NCI-H82 treated with DMSO at 0.1 percent for 48 hours (cell line): ENCODE measurements at regions not wholly inside any gene's neighbourhood (a gene's known extent, or its start where the extent isn't known, plus 50 kb on each side); places are given as distances from the start of the nearest gene placed in this dataset.

Experiments
- DNase-seq: peaks from one replicate; lab custom pipeline; 2025; ENCODE audit not compliant: unreplicated experiment; lab: John Stamatoyannopoulos, UW

GRCh38 chr4:144565527-144566195, 80.3 kb upstream of the HHIP start:
- no peak for DNase-seq

GRCh38 chr4:144572660-144573059, 73.3 kb upstream of the HHIP start:
- no peak for DNase-seq

DNA sequence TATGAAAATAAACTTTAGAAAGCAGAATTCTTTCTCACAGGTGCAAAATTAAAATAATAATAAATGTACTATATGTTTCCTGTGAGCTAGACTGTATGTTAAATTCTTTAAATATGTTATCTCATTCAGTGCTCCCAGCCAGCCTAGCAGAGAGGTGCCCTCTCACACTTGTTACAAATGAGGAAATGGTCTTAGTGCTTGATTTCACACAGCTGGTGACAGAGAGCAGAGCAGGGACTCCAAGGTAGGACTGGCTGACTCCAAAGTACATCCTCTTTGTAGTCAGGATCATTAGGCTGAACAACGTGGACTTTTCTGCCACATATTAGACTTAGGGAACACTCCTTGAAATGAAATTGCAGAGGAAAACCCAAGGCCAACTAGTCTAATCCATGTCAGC, 72.0 kb upstream of the HHIP start:
- no peak for DNase-seq

- no peak for DNase-seq
These were observed 71.4 kb upstream of the HHIP start for GRCh38 chr4:144574509-144574908.

GRCh38 chr4:144575181-144575580, 70.8 kb upstream of the HHIP start:
- peak; percentile 76 for DNase-seq

- no peak for DNase-seq
These were observed 67.3 kb upstream of the HHIP start for GRCh38 chr4:144578681-144579080.

DNA sequence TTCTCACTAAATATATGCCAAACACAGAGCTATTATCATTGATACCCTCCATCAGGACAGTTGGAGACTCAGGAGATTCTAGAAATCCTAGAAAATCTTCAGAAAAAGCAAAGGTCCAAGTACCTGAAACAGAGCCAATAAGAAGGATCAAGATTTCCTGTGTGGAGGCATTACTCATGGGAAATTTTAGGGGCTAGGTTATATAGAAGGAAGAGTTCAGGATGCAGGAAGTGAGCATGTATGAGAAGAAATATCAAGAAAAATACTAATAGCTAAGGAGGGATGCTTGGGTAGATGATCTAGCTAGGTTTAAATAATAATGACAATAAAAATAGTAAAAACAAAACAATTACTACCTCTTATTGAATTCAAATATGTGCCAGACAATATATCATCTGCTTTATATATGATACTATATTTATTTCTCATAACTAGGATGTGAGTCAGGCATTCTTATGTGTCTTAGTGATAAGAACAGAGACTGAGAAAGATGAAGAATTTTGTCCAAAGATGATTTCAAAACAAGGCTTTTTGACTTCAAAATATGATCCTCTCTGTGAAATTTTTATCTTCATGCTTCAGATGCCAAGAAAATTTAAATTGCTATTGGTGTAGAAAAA, 66.4 kb upstream of the HHIP start:
- DNase-seq = no peak

GRCh38 chr4:144580430-144580829, 65.5 kb upstream of the HHIP start:
- DNase-seq = no peak

- no peak for DNase-seq
These were observed 63.7 kb upstream of the HHIP start for GRCh38 chr4:144582105-144582850.

GRCh38 chr4:144582975-144583374, 63.0 kb upstream of the HHIP start:
- no peak for DNase-seq

DNA sequence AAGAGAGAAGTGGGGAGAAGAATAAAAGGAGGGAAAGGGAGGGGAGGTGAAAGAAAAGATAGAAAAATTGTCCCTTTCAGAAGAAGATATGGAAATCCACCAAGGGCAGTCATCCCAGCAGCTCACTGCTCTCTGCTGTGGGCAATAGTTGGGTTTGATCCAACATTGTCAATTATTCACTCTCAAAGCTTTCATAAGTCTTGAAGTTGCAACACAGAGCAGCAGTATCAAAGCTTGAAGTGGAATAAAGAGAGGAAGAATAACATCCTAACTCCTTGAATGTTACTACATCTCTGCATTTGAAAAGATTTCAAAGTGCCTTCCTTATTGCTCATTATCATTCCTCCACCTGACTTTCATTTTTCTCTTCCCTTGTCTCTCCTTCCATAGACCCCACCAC, 62.3 kb upstream of the HHIP start:
- DNase-seq = no peak

DNA sequence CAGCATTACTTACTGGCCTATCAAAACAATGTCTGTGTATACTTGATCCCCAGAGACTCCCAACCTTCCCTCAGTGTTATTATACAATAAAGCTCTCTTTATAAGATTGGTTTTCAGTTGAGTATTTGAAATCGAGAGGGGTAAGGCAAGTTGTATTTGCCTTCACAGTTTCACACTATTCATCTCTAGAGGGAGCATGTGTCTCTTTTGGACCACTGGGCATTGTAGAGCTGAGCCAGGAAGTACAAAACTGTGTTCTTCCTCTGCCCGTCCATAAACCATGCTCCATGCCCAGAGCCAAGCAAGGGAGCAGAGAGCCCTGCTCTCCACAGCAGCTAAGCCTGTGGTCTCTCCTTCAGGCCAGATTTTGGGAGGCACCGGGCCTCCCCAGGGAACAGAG, 61.5 kb upstream of the HHIP start:
- no peak for DNase-seq

DNA sequence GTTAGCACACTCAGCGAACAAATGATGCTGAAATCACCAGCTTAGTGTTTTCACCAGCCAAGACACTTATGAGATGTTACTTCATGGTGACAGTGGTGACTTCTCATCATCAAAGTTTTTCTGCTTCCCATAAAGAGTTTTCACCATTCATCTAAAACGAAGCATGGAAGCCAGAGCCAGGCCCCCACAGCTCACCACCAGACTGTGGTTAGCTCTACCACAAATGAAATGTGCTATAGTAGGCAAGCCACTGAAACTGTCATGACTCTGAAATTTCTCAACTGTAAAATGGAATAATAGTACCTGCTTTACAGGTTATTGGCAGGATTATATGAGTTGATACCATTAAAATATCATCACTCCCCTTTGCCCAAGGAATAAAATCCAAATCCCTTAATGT, 56.4 kb upstream of the HHIP start:
- no peak for DNase-seq

- no peak for DNase-seq
These were observed 55.9 kb upstream of the HHIP start for GRCh38 chr4:144590020-144590419.

- peak; percentile 75 for DNase-seq
These were observed 54.6 kb upstream of the HHIP start for GRCh38 chr4:144591401-144591800.

GRCh38 chr4:144592264-144592663, 53.7 kb upstream of the HHIP start:
- DNase-seq = no peak

GRCh38 chr4:144594471-144594986, 51.4 kb upstream of the HHIP start:
- DNase-seq = no peak

DNA sequence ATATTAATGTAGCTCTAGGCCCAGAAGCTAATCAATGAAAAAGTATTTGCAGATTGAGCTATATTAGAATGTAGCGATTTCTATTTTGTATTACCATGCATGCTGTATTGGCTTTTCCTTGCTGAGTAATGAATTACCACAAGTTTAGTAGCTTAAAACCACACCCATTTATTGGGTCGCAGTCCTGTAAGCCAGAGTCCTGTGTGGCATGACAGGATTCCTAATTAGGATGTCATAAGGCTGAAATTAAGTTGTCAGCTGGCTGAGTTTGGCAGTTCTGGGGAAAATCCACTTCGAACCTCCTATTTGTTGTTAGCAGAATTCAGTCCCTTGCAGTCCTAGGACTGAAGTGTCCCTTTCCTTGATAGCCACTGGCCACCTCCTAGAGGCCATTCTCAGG, 50.3 kb upstream of the HHIP start:
- DNase-seq = no peak
